Suprapubic skin (tissue), 4 donors: ENCODE measurements at regions not wholly inside any gene's neighbourhood (a gene's known extent, or its start where the extent isn't known, plus 50 kb on each side); places are given as distances from the start of the nearest gene placed in this dataset.
"Not testable (repeated sequence)": the region's sequence is repeated elsewhere in the genome, so short reads cannot be mapped to it uniquely, and the experiment has no call there.

Experiments
- DNase-seq, 2 donors: peaks; one replicate each; pipeline ENCODE4 v3.0.0-alpha.2; 2019; ENCODE audit warnings: low spot score in 2 of 2
- H3K27ac ChIP-seq: fragments of 200-600 bp; sonication (generic); one replicate; pipeline ENCODE4 v1.5.1; 2019
- H3K27me3 ChIP-seq: fragments of 200-600 bp; sonication (generic); one replicate; pipeline ENCODE4 v1.5.1; 2019
- H3K36me3 ChIP-seq: fragments of 200-600 bp; sonication (generic); one replicate; pipeline ENCODE4 v1.5.1; 2019
- H3K4me1 ChIP-seq: fragments of 200-600 bp; sonication (generic); one replicate; pipeline ENCODE4 v1.5.1; 2019
- H3K4me3 ChIP-seq: fragments of 200-600 bp; sonication (generic); one replicate; pipeline ENCODE4 v1.5.1; 2019; ENCODE audit warnings: mild to moderate bottlenecking
- H3K9me3 ChIP-seq: fragments of 200-600 bp; sonication (generic); one replicate; pipeline ENCODE4 v1.5.1; 2019
- EP300 ChIP-seq: sonication (generic); formaldehyde crosslinking; IDR thresholded peaks from one replicate; pipeline ENCODE4 v1.6.1; 2017; ENCODE audit warnings: antibody characterized with exemption
- POLR2A ChIP-seq, 2 donors: fragments of 450-650 bp; IDR thresholded peaks; one replicate each; pipeline ENCODE4 v1.6.1; 2017; ENCODE audit warnings: antibody characterized with exemption in 2 of 2, mild to moderate bottlenecking in 2 of 2, moderate library complexity in 2 of 2
- POLR2AphosphoS5 ChIP-seq, 3 donors: sonication (generic); formaldehyde crosslinking; IDR thresholded peaks; one replicate each; pipeline ENCODE4 v1.6.1; 2017; ENCODE audit warnings: antibody characterized with exemption in 3 of 3
- WGBS: methylation state at CpG from one replicate; pipeline ENCODE4 v1.1.5; 2018; 5-methylcytosine and 5-hydroxymethylcytosine counted together
- TF ChIP-seq, protein P1 (sequence below), 2 donors: fragments of 200-600 bp in 1 of 2; fragments of 450-650 bp in 1 of 2; sonication (generic) in 1 of 2; IDR thresholded peaks; one replicate each; pipeline ENCODE4 v1.5.1; 2016 to 2019; ENCODE audit warnings: antibody characterized with exemption in 2 of 2, mild to moderate bottlenecking in 1 of 2, moderate library complexity in 1 of 2

DNA sequence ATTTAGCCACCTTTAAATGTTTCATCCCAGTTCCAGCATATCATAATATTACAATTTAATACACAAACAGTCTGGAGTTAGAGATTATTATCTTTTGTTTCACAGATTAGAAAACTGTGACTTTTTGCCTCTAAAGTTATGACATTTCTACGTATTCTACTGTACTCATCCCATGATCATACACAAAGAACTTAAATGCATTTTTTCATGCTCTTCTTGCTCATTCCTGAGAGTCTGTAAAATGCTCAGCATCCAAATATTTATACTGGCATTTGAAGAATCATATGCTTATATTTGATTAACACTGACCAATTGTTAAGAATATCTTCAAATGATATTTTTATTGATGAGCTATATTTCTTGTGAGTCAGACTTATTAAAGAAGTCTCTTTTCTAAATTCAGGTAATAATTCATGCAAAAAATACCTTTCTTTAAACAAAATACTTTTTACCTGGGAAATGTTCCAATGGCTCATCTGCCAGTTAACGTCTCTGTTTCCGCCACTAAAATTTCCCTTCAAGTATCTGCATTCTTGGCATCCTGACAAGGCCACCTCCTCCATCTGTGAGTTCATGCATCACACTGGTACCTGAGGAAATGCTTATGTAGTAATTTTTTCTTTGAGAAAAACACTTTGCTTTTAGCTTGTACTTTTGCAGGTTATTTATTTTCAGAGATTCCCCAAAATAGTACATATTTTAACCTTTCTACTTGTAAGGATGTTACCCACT lies 139.6 kb upstream of the RASA1 start:
- DNase-seq: no peak
- TF ChIP-seq EP300 (no peak), POLR2AphosphoS5 (IDR thresholded peaks at IDR 0.05) (no peak)
- H3K27ac ChIP-seq: no peak overlapping the region
- no peak overlapping the region for H3K4me3 ChIP-seq
- H3K27me3 ChIP-seq: no peaks in the 10 kb centered on the region
- H3K9me3 ChIP-seq: no peaks in the 10 kb centered on the region
- H3K4me1 ChIP-seq: no peaks in the 10 kb centered on the region
- H3K36me3 ChIP-seq: no peaks in the 10 kb centered on the region
- WGBS: 44% methylated on average over 3 of the region's 3 CpGs

DNA sequence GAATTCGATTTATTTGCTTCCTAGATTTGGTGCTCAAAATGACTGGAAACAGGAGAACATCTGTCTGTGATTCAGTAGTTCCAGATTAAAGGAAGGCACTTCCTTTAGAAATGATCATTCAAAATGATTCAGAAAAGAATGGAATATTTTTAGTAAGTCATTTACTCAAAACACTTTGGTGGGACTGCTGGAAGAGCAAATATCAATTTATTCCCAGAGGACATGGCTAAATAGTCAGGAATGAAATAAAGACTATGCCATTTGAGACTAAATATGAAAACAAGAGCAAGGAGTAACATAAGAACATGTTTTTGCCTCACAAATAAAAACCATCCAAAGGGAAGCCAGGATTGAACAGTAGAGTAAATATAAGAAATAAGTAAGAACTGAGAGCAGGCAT lies 138.6 kb upstream of the RASA1 start:
- Histone ChIP-seq H3K4me3 (no peak overlapping the region), H3K27me3 (no peaks in the 10 kb centered on the region), H3K27ac (no peak overlapping the region), H3K4me1 (no peaks in the 10 kb centered on the region), H3K36me3 (no peaks in the 10 kb centered on the region), H3K9me3 (no peaks in the 10 kb centered on the region)
- TF ChIP-seq POLR2AphosphoS5 (IDR thresholded peaks at IDR 0.05) (no peak), POLR2A (IDR thresholded peaks at IDR 0.05) (no peak), EP300 (no peak)
- TF ChIP-seq, protein P1, sequence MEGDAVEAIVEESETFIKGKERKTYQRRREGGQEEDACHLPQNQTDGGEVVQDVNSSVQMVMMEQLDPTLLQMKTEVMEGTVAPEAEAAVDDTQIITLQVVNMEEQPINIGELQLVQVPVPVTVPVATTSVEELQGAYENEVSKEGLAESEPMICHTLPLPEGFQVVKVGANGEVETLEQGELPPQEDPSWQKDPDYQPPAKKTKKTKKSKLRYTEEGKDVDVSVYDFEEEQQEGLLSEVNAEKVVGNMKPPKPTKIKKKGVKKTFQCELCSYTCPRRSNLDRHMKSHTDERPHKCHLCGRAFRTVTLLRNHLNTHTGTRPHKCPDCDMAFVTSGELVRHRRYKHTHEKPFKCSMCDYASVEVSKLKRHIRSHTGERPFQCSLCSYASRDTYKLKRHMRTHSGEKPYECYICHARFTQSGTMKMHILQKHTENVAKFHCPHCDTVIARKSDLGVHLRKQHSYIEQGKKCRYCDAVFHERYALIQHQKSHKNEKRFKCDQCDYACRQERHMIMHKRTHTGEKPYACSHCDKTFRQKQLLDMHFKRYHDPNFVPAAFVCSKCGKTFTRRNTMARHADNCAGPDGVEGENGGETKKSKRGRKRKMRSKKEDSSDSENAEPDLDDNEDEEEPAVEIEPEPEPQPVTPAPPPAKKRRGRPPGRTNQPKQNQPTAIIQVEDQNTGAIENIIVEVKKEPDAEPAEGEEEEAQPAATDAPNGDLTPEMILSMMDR (IDR thresholded peaks at IDR 0.05): no peak
- WGBS: 63% methylated on average over 1 of the region's 1 CpG
- DNase-seq: no peak

DNA sequence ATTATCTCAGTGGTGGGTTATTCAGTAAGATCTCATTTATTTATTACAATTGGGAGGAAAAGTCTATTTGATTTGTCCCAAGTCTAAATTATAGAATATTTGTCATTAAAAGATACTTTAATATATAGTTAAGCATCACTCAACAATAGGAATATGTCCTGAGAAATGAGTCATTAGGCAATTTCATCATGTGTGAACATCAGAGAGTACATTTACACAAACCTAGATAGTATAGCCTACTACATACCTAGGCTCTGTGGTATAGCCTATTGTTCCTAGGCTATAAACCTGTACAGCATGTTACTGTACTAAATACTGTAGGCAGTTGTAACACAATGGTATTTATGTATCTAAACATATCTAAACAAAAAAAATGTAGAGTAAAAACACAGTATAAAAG lies 135.0 kb upstream of the RASA1 start:
- no peaks in the 10 kb centered on the region for H3K4me1 ChIP-seq
- no peak overlapping the region for H3K4me3 ChIP-seq
- H3K36me3 ChIP-seq: no peaks in the 10 kb centered on the region
- TF ChIP-seq, protein P1 (IDR thresholded peaks at IDR 0.05): no peak
- no peak for DNase-seq
- H3K27me3 ChIP-seq: no peaks in the 10 kb centered on the region
- H3K9me3 ChIP-seq: no peaks in the 10 kb centered on the region
- no peak overlapping the region for H3K27ac ChIP-seq

DNA sequence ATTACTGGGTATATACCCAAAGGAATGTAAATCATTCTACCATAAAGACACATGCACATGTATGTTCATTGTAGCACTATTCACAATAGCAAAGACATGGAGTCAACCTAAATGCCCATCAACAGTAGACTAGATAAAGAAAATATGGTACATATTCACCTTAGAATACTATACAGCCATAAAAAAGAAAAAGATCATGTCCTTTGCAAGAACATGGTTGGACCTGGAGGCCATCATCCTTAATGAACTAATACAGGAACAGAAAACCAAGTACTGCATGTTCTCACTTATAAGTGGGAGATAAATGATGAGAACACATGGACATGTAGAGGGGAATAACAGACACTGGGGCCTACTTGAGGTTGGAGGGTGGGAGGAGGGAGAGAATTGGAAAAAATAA lies 133.2 kb upstream of the RASA1 start:
- DNase-seq, H3K4me3 ChIP-seq, H3K9me3 ChIP-seq, H3K27me3 ChIP-seq, H3K4me1 ChIP-seq, H3K27ac ChIP-seq, H3K36me3 ChIP-seq: not testable (repeated sequence)

DNA sequence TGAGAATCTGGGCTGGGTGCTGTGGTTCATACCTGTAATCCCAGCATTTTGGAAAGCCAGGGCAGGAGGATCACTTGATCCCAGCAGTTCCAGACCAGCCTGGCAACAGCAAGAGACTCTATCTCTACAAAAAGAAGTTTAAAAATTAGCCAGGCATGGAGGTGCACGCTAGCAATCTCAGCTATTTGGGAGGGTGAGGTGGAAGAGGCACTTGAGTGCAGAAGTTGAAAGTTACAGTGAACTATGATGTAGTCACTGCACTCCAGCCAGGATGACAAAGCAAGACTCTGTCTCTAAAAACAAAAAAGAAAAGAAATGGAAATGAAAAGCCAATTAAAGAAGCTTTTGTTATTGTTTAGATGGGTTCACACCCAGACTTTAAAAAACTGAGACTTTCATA lies 131.6 kb upstream of the RASA1 start:
- 44% methylated on average over 1 of the region's 1 CpG for WGBS
- Histone ChIP-seq H3K4me1 (no peaks in the 10 kb centered on the region), H3K9me3 (no peaks in the 10 kb centered on the region), H3K27ac (no peak overlapping the region), H3K36me3 (no peaks in the 10 kb centered on the region), H3K4me3 (no peak overlapping the region), H3K27me3 (no peaks in the 10 kb centered on the region)
- TF ChIP-seq EP300 (no peak), POLR2AphosphoS5 (IDR thresholded peaks at IDR 0.05) (no peak), POLR2A (IDR thresholded peaks at IDR 0.05) (no peak)
- TF ChIP-seq, protein P1 (IDR thresholded peaks at IDR 0.05): no peak
- DNase-seq: no peak

DNA sequence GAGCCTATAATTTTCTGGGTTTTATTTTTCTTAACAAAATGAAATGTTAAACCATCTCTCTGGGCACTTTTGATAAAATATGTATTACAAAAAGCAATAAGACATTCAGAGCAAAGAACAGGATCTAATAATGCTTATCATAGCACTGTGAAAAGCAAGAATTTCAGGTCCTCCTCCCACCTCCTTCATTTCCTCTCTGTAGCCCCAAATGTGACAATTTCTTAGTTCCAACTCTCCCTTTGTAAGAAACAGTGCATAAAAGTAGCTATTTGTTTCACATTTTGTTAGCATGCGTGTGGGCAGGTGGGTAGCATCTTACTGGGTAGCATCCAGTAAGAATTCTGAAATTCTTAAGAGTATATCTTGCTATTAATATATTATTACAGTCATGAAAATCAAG lies 130.9 kb upstream of the RASA1 start:
- no peak for DNase-seq
- no peaks in the 10 kb centered on the region for H3K4me1 ChIP-seq
- no peak overlapping the region for H3K27ac ChIP-seq
- no peak overlapping the region for H3K4me3 ChIP-seq
- H3K36me3 ChIP-seq: no peaks in the 10 kb centered on the region
- no peaks in the 10 kb centered on the region for H3K27me3 ChIP-seq
- WGBS: 89% methylated on average over 1 of the region's 1 CpG
- no peaks in the 10 kb centered on the region for H3K9me3 ChIP-seq
- TF ChIP-seq EP300: no peak
- TF ChIP-seq POLR2A (IDR thresholded peaks at IDR 0.05): no peak
- no peak for TF ChIP-seq POLR2AphosphoS5 (IDR thresholded peaks at IDR 0.05)
- TF ChIP-seq, protein P1 (IDR thresholded peaks at IDR 0.05): no peak
